HUES64 (cell line): ENCODE measurements at regions not wholly inside any gene's neighbourhood (a gene's known extent, or its start where the extent isn't known, plus 50 kb on each side); places are given as distances from the start of the nearest gene placed in this dataset.

Experiments
- H3K27ac ChIP-seq: 2 replicates; pipeline ENCODE4 v1.7.0; 2013; ENCODE audit warnings: low read depth, low read length, inconsistent platforms
- H3K27me3 ChIP-seq: 2 replicates; pipeline ENCODE4 v1.6.1; 2013; ENCODE audit warnings: mild to moderate bottlenecking, low read length; ENCODE audit not compliant: insufficient read depth
- H3K36me3 ChIP-seq: 2 replicates; pipeline ENCODE4 v1.6.1; 2013; ENCODE audit warnings: mild to moderate bottlenecking, low read length; ENCODE audit not compliant: insufficient read depth
- H3K4me1 ChIP-seq: 2 replicates; pipeline ENCODE4 v1.6.1; 2013; ENCODE audit warnings: mild to moderate bottlenecking, low read length, moderate library complexity; ENCODE audit not compliant: insufficient read depth
- H3K4me3 ChIP-seq: 2 replicates; pipeline ENCODE4 v1.5.1; 2013; ENCODE audit warnings: mild to moderate bottlenecking, low read length, moderate library complexity
- H3K9ac ChIP-seq: 2 replicates; pipeline ENCODE4 v1.6.1; 2013; ENCODE audit warnings: mild to moderate bottlenecking, low read depth, low read length
- H3K9me3 ChIP-seq: 2 replicates; pipeline ENCODE4 v1.6.1; 2013; ENCODE audit warnings: low read depth, low read length; ENCODE audit not compliant: insufficient read depth
- WGBS: fragments of 150-250, 120-280 bp; methylation state at CpG from one replicate; pipeline ENCODE4 v1.1.7; 2013; ENCODE audit warnings: missing lambda C conversion rate; 5-methylcytosine and 5-hydroxymethylcytosine counted together

GRCh38 chr9:8188723-8189407 is 389.3 kb upstream of the DMAC1 start:
- H3K9ac ChIP-seq = no peak overlapping the region
- H3K27ac ChIP-seq = no peak overlapping the region
- WGBS = 96% methylated on average over 6 of the region's 6 CpGs
- no peaks in the 10 kb centered on the region for H3K36me3 ChIP-seq
- H3K4me3 ChIP-seq = no peak overlapping the region
- no peaks in the 10 kb centered on the region for H3K27me3 ChIP-seq
- H3K4me1 ChIP-seq = no peaks in the 10 kb centered on the region
- H3K9me3 ChIP-seq = 0 out of 2 replicates have a peak, but pooled peaks cover 2% of the 10 kb centered on the region

GRCh38 chr9:8186560-8186959 is 387.0 kb upstream of the DMAC1 start:
- no peaks in the 10 kb centered on the region for H3K4me1 ChIP-seq
- H3K9ac ChIP-seq = no peak overlapping the region
- H3K4me3 ChIP-seq = no peak overlapping the region
- H3K27me3 ChIP-seq = no peaks in the 10 kb centered on the region
- H3K36me3 ChIP-seq = no peaks in the 10 kb centered on the region
- 94% methylated on average over 4 of the region's 4 CpGs for WGBS
- no peak overlapping the region for H3K27ac ChIP-seq
- H3K9me3 ChIP-seq = no peaks in the 10 kb centered on the region

GRCh38 chr9:8183618-8184017 is 384.0 kb upstream of the DMAC1 start:
- no peaks in the 10 kb centered on the region for H3K36me3 ChIP-seq
- no peak overlapping the region for H3K9ac ChIP-seq
- no peak overlapping the region for H3K4me3 ChIP-seq
- H3K4me1 ChIP-seq = no peaks in the 10 kb centered on the region
- H3K27me3 ChIP-seq = no peaks in the 10 kb centered on the region
- WGBS = 78% methylated on average over 2 of the region's 3 CpGs
- H3K27ac ChIP-seq = no peak overlapping the region
- no peaks in the 10 kb centered on the region for H3K9me3 ChIP-seq

- Histone ChIP-seq H3K4me1 (no peaks in the 10 kb centered on the region), H3K36me3 (no peaks in the 10 kb centered on the region), H3K27me3 (no peaks in the 10 kb centered on the region), H3K9me3 (no peaks in the 10 kb centered on the region), H3K9ac (no peak overlapping the region), H3K4me3 (no peak overlapping the region), H3K27ac (no peak overlapping the region)
- 83% methylated on average over 2 of the region's 3 CpGs for WGBS
Measured at GRCh38 chr9:8179381-8180053, 379.9 kb upstream of the DMAC1 start.

GRCh38 chr9:8172000-8172399 is 372.4 kb upstream of the DMAC1 start:
- H3K36me3 ChIP-seq = no peaks in the 10 kb centered on the region
- 100% methylated on average over 1 of the region's 2 CpGs for WGBS
- no peaks in the 10 kb centered on the region for H3K9me3 ChIP-seq
- H3K27me3 ChIP-seq = no peaks in the 10 kb centered on the region
- H3K9ac ChIP-seq = no peak overlapping the region
- no peak overlapping the region for H3K4me3 ChIP-seq
- no peak overlapping the region for H3K27ac ChIP-seq
- no peaks in the 10 kb centered on the region for H3K4me1 ChIP-seq

GRCh38 chr9:8168916-8169438 is 369.4 kb upstream of the DMAC1 start:
- Histone ChIP-seq H3K4me3 (no peak overlapping the region), H3K27ac (no peak overlapping the region), H3K9ac (no peak overlapping the region), H3K27me3 (no peaks in the 10 kb centered on the region), H3K36me3 (no peaks in the 10 kb centered on the region), H3K4me1 (no peaks in the 10 kb centered on the region), H3K9me3 (no peaks in the 10 kb centered on the region)
- 60% methylated on average over 2 of the region's 2 CpGs for WGBS

- Histone ChIP-seq H3K9ac (no peak overlapping the region), H3K27ac (no peak overlapping the region), H3K9me3 (no peaks in the 10 kb centered on the region), H3K4me3 (no peak overlapping the region), H3K4me1 (no peaks in the 10 kb centered on the region), H3K27me3 (no peaks in the 10 kb centered on the region), H3K36me3 (no peaks in the 10 kb centered on the region)
- 93% methylated on average over 1 of the region's 1 CpG for WGBS
Measured at GRCh38 chr9:8160787-8161186, 361.2 kb upstream of the DMAC1 start.

GRCh38 chr9:8158574-8158973 is 359.0 kb upstream of the DMAC1 start:
- Histone ChIP-seq H3K9ac (no peak overlapping the region), H3K4me3 (no peak overlapping the region), H3K36me3 (no peaks in the 10 kb centered on the region), H3K27me3 (no peaks in the 10 kb centered on the region), H3K4me1 (no peaks in the 10 kb centered on the region), H3K9me3 (no peaks in the 10 kb centered on the region), H3K27ac (no peak overlapping the region)
- WGBS = 94% methylated on average over 2 of the region's 2 CpGs

GRCh38 chr9:8157683-8158324 is 358.2 kb upstream of the DMAC1 start:
- Histone ChIP-seq H3K27me3 (no peaks in the 10 kb centered on the region), H3K36me3 (no peaks in the 10 kb centered on the region), H3K4me1 (no peaks in the 10 kb centered on the region), H3K27ac (no peak overlapping the region), H3K4me3 (no peak overlapping the region), H3K9me3 (no peaks in the 10 kb centered on the region), H3K9ac (no peak overlapping the region)
- WGBS = 92% methylated on average over 3 of the region's 3 CpGs

- 84% methylated on average over 1 of the region's 2 CpGs for WGBS
- H3K4me1 ChIP-seq = no peaks in the 10 kb centered on the region
- no peak overlapping the region for H3K4me3 ChIP-seq
- H3K9ac ChIP-seq = no peak overlapping the region
- H3K36me3 ChIP-seq = no peaks in the 10 kb centered on the region
- no peak overlapping the region for H3K27ac ChIP-seq
- no peaks in the 10 kb centered on the region for H3K9me3 ChIP-seq
- no peaks in the 10 kb centered on the region for H3K27me3 ChIP-seq
Measured at GRCh38 chr9:8156346-8156745, 356.8 kb upstream of the DMAC1 start.

GRCh38 chr9:8155706-8156105 is 356.1 kb upstream of the DMAC1 start:
- Histone ChIP-seq H3K9ac (no peak overlapping the region), H3K27me3 (no peaks in the 10 kb centered on the region), H3K4me3 (no peak overlapping the region), H3K27ac (no peak overlapping the region), H3K4me1 (no peaks in the 10 kb centered on the region), H3K36me3 (no peaks in the 10 kb centered on the region), H3K9me3 (no peaks in the 10 kb centered on the region)
- 98% methylated on average over 5 of the region's 5 CpGs for WGBS
